ENCODE measurements at regions not wholly inside any gene's neighbourhood (a gene's known extent, or its start where the extent isn't known, plus 50 kb on each side); places are given as distances from the start of the nearest gene placed in this dataset.
"Not testable (repeated sequence)": the region's sequence is repeated elsewhere in the genome, so short reads cannot be mapped to it uniquely, and the experiment has no call there.

DNA sequence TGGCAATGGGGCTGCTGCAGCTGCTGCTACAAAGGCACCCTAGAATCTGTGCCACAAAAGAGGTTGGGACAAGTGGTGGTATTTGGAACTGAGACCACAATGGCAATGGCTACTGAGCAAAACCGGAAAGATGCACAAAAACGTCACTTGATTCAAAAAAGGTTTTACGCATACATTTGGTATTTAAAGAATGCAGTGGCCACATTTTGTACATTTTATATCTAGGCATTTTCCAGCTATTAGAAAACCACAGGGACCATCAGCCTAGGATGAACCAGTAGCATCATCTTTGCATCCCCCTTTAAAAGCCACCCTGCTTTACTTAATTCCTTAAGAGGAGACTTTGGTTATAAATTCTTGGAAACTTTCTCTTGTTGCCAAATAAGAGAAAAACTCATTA lies 104.8 kb upstream of the CXCL13 start:
- H3K36me3 ChIP-seq (ENCODE audit: control insufficient read depth, insufficient read depth, low read length), result no peaks in the 10 kb centered on the region
- H3K27me3 ChIP-seq (ENCODE audit: control insufficient read depth, insufficient read depth, low read length), result no peaks in the 10 kb centered on the region
- H3K9ac ChIP-seq (ENCODE audit: low read depth, low read length), result no peak overlapping the region
- no peaks in the 10 kb centered on the region for H3K9me3 ChIP-seq (ENCODE audit: control insufficient read depth, insufficient read depth, low read length)
- H3K4me1 ChIP-seq (ENCODE audit: control insufficient read depth, insufficient read depth, low read length), result no peaks in the 10 kb centered on the region
- H3K4me3 ChIP-seq (ENCODE audit: low read depth, low read length), result no peak overlapping the region

DNA sequence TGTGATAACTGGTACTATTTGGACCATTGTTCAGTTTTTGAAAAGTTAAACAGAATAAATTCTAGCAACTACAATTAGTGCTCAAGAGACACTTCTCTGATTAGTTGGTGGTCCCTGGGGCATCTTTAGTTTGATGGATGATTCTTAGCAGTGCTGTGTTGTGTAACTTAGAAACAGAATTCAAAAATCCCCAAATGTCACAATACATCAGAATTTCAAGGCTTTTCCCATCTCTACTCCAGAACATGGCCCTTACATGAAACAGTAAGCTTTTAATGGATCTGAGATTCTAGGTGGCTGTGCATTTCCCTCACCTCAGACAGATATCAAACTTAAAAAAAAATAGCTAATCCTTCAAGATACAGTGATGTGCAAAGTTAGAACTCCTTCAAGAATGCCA lies 104.4 kb upstream of the CXCL13 start:
- no peak overlapping the region for H3K4me3 ChIP-seq (ENCODE audit: low read depth, low read length)
- no peaks in the 10 kb centered on the region for H3K9me3 ChIP-seq (ENCODE audit: control insufficient read depth, insufficient read depth, low read length)
- no peak overlapping the region for H3K9ac ChIP-seq (ENCODE audit: low read depth, low read length)
- no peaks in the 10 kb centered on the region for H3K27me3 ChIP-seq (ENCODE audit: control insufficient read depth, insufficient read depth, low read length)
- no peaks in the 10 kb centered on the region for H3K4me1 ChIP-seq (ENCODE audit: control insufficient read depth, insufficient read depth, low read length)
- H3K36me3 ChIP-seq (ENCODE audit: control insufficient read depth, insufficient read depth, low read length), result no peaks in the 10 kb centered on the region

DNA sequence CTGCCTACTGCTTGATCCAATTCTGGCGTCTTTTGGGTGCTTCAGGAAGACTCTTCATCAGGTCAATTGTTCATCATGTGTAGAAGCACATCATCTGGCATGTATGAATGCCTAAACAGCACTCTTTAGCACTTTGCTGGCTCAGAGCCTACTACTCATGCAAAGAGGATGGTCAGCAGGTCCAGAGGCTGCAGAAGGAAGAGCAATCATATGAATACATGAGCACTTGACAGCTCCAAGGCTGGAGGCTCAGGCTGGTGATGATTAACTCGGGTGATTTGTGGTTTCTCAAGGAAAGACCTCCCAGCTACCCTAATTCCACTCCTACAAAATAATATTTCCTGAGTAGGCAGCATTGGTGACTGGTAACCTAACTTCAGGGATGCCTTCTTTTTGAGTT lies 103.8 kb upstream of the CXCL13 start:
- Histone ChIP-seq H3K9me3 (ENCODE audit: control insufficient read depth, insufficient read depth, low read length) (no peaks in the 10 kb centered on the region), H3K4me3 (ENCODE audit: low read depth, low read length) (no peak overlapping the region), H3K4me1 (ENCODE audit: control insufficient read depth, insufficient read depth, low read length) (no peaks in the 10 kb centered on the region)

DNA sequence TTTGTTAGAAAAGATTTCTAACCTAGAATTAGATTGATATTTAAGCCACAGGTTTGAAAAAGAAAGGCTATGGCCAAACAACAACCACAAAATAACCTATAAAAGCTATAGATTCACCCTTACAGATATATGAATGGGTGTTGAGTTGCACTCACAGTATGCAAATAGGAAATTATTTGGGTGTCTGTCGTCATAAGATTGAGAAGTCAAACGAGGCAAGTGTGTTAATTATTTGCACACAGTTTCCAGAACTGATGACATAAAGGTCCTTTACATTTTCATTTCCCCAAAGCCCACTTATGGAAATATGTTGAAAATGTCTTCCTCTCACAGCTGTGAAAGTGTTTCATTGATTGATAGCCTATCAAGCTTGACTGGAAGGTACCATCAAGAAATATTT lies 101.2 kb upstream of the CXCL13 start:
- Histone ChIP-seq H3K9ac (ENCODE audit: low read depth, low read length) (no peak overlapping the region), H3K9me3 (ENCODE audit: control insufficient read depth, insufficient read depth, low read length) (no peaks in the 10 kb centered on the region), H3K4me1 (ENCODE audit: control insufficient read depth, insufficient read depth, low read length) (no peaks in the 10 kb centered on the region), H3K27me3 (ENCODE audit: control insufficient read depth, insufficient read depth, low read length) (no peaks in the 10 kb centered on the region), H3K4me3 (ENCODE audit: low read depth, low read length) (no peak overlapping the region), H3K36me3 (ENCODE audit: control insufficient read depth, insufficient read depth, low read length) (no peaks in the 10 kb centered on the region)

More for the DNA sequence above, 103.8 kb upstream of the CXCL13 start:
- Histone ChIP-seq H3K9ac (ENCODE audit: low read depth, low read length) (no peak overlapping the region), H3K27me3 (ENCODE audit: control insufficient read depth, insufficient read depth, low read length) (no peaks in the 10 kb centered on the region), H3K36me3 (ENCODE audit: control insufficient read depth, insufficient read depth, low read length) (no peaks in the 10 kb centered on the region)

DNA sequence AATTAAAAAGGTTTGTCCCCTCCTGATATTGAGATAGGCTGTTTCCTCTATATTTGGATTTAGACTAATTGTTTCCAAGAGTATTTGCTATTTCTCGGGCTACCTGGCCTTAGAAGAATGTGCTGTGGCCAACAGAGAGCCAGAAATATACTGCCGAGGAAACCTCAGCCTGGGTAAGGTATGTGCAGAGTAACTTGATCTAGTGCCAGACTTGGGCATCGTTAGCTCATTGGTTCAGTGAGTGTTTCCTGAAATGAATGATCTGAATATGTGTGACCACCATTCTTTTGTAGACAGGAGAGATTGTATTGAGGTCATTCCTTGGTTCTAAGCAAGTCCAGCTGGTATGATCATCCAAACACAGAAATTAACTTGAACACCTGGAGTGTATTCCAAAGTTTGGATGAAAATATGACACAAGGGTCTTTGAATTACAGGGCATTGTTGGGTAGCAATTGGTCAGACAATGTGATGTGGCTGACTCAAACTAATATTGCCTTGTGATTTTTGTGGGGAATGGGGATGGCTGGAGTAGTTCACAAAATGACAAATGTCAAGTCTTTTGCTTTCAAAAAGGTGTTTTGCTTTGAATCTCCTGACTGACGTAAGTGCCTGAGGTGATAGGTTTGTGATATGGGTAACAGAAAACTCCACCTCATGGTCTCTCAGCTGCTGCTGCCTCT lies 100.2 kb upstream of the CXCL13 start:
- Histone ChIP-seq H3K36me3 (ENCODE audit: control insufficient read depth, insufficient read depth, low read length) (no peaks in the 10 kb centered on the region), H3K27me3 (ENCODE audit: control insufficient read depth, insufficient read depth, low read length) (no peaks in the 10 kb centered on the region), H3K4me1 (ENCODE audit: control insufficient read depth, insufficient read depth, low read length) (no peaks in the 10 kb centered on the region), H3K4me3 (ENCODE audit: low read depth, low read length) (no peak overlapping the region), H3K9ac (ENCODE audit: low read depth, low read length) (no peak overlapping the region), H3K9me3 (ENCODE audit: control insufficient read depth, insufficient read depth, low read length) (no peaks in the 10 kb centered on the region)

DNA sequence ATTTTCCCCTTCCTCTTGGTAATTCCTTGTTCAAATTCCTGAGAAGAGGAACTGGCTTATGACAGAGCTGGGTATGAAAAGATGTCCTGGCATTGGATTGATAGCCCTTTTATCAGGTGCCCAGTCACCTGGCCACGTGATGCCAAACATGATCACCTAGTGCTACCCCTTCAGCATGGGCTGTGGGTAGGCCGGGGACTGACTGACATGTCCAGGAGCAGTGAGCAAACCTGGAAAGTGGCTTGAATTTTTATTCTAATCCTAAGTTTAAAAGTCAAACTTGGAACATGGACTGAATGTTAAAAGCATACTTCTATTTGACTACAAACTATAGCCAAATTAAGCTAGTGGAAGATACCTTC lies 99.7 kb upstream of the CXCL13 start:
- Histone ChIP-seq H3K4me3 (ENCODE audit: low read depth, low read length) (no peak overlapping the region), H3K9ac (ENCODE audit: low read depth, low read length) (no peak overlapping the region), H3K9me3 (ENCODE audit: control insufficient read depth, insufficient read depth, low read length) (no peaks in the 10 kb centered on the region), H3K4me1 (ENCODE audit: control insufficient read depth, insufficient read depth, low read length) (no peaks in the 10 kb centered on the region), H3K36me3 (ENCODE audit: control insufficient read depth, insufficient read depth, low read length) (no peaks in the 10 kb centered on the region), H3K27me3 (ENCODE audit: control insufficient read depth, insufficient read depth, low read length) (no peaks in the 10 kb centered on the region)

DNA sequence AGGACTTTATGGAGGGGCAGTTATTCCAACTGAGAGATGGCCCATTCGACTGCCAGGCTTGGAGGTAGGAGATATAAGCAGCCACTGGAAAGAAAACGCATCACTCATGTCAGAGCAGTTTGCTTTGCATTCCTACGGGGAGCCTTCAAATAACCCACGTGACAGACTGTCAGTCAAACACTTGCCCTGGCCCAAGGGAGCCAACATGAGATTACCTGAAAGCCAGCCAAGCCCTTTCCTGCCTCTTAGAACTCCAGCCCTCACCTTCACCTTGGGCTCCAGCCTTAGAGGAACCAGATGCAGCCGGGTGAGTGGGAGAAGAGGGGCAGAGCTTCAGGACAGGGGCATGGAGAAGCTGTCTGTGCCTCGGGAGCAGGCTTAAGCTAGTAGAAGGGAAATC lies 95.3 kb upstream of the CXCL13 start:
- Histone ChIP-seq H3K9me3 (ENCODE audit: control insufficient read depth, insufficient read depth, low read length) (no peaks in the 10 kb centered on the region), H3K4me1 (ENCODE audit: control insufficient read depth, insufficient read depth, low read length) (no peaks in the 10 kb centered on the region), H3K36me3 (ENCODE audit: control insufficient read depth, insufficient read depth, low read length) (no peaks in the 10 kb centered on the region), H3K4me3 (ENCODE audit: low read depth, low read length) (no peak overlapping the region), H3K27me3 (ENCODE audit: control insufficient read depth, insufficient read depth, low read length) (no peaks in the 10 kb centered on the region), H3K9ac (ENCODE audit: low read depth, low read length) (no peak overlapping the region)

DNA sequence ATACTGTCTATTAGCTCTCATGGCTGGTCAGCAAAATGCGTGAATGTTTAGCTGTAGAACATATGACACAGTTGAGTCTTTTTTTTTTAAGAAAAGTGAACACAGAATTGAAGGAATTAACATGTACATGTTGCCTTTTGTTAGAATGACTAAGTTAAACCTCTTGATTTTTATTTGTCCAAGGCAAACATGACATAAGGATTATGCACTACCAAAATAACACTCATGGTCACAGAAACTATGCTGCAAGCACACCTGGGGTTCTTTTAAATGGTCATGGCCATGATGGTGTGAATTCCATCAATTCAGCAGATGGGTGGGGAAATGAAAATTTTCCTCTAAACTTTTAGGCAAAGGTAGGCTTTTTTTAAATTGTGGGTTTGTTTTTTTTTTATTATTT lies 80.1 kb upstream of the CXCL13 start:
- Histone ChIP-seq H3K4me1 (ENCODE audit: control insufficient read depth, insufficient read depth, low read length) (no peaks in the 10 kb centered on the region), H3K36me3 (ENCODE audit: control insufficient read depth, insufficient read depth, low read length) (no peaks in the 10 kb centered on the region), H3K4me3 (ENCODE audit: low read depth, low read length) (no peak overlapping the region), H3K27me3 (ENCODE audit: control insufficient read depth, insufficient read depth, low read length) (no peaks in the 10 kb centered on the region), H3K9me3 (ENCODE audit: control insufficient read depth, insufficient read depth, low read length) (no peaks in the 10 kb centered on the region), H3K9ac (ENCODE audit: low read depth, low read length) (no peak overlapping the region)

DNA sequence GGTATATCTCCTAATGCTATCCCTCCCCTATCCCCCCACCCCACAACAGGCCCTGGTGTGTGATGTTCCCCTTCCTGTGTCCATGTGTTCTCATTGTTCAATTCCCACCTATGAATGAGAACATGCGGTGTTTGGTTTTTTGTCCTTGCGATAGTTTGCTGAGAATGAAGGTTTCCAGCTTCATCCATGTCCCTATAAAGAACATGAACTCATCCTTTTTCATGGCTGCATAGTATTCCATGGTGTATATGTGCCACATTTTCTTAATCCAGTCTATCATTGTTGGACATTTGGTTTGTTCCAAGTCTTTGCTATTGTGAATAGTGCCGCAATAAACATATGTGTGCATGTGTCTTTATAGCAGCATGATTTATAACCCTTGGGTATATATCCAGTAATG lies 77.7 kb upstream of the CXCL13 start:
- H3K36me3 ChIP-seq (ENCODE audit: control insufficient read depth, insufficient read depth, low read length); H3K4me3 ChIP-seq (ENCODE audit: low read depth, low read length); H3K9me3 ChIP-seq (ENCODE audit: control insufficient read depth, insufficient read depth, low read length); H3K4me1 ChIP-seq (ENCODE audit: control insufficient read depth, insufficient read depth, low read length); H3K27me3 ChIP-seq (ENCODE audit: control insufficient read depth, insufficient read depth, low read length); H3K9ac ChIP-seq (ENCODE audit: low read depth, low read length): not testable (repeated sequence)

DNA sequence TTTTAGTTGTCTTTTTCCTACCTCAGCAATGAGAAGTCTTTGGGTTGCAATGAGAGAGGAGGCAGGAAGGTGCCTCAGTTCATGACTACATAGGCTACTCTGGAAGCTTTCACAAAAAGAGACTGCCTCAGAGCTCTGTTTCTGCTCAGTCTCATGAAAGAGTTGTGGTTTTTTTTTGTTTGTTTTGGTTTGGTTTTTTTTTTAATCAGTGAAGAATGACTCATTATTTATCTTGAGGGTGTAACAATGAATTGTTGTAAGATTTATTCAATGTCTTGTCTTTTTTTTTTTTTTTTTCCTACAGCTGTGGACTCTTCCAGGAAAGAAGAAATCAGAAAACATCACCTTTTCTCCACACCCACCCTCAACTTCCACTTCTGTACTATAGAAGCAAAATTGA lies 67.5 kb upstream of the CXCL13 start:
- no peaks in the 10 kb centered on the region for H3K9me3 ChIP-seq (ENCODE audit: control insufficient read depth, insufficient read depth, low read length)
- H3K4me3 ChIP-seq (ENCODE audit: low read depth, low read length), result no peak overlapping the region

DNA sequence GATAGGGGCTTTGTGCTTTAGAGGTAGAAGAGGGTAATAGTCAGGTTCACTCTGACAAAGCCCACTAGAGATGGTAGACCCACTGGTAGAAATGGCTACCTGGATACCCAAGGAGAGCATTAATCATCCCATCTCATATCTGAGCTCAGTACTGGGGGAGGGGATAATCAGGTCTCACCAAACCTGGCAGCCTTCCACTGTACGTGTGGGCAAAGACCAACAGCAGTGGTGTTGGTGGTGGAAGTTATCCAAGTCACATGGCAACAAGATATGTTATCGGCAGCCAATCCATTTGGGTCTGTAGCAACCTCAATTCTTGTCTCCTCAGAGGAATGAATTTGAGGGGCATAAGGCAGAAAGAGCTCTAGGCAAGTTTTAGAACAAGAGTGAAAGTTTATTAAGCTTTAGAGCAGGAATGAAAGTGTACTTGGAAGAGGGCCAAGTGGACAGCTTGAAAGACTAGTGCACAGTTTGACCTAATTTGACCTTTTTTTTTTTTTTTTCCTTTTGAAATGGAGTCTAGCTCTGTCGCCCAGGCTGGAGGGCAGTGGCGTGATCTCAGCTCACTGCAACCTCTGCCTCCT lies 67.0 kb upstream of the CXCL13 start:
- Histone ChIP-seq H3K4me3 (ENCODE audit: low read depth, low read length) (no peak overlapping the region), H3K36me3 (ENCODE audit: control insufficient read depth, insufficient read depth, low read length) (no peaks in the 10 kb centered on the region), H3K9me3 (ENCODE audit: control insufficient read depth, insufficient read depth, low read length) (no peaks in the 10 kb centered on the region), H3K4me1 (ENCODE audit: control insufficient read depth, insufficient read depth, low read length) (no peaks in the 10 kb centered on the region), H3K9ac (ENCODE audit: low read depth, low read length) (no peak overlapping the region), H3K27me3 (ENCODE audit: control insufficient read depth, insufficient read depth, low read length) (no peaks in the 10 kb centered on the region)

More for the DNA sequence above, 67.5 kb upstream of the CXCL13 start:
- H3K4me1 ChIP-seq (ENCODE audit: control insufficient read depth, insufficient read depth, low read length), result no peaks in the 10 kb centered on the region
- H3K9ac ChIP-seq (ENCODE audit: low read depth, low read length), result no peak overlapping the region
- H3K36me3 ChIP-seq (ENCODE audit: control insufficient read depth, insufficient read depth, low read length), result no peaks in the 10 kb centered on the region
- H3K27me3 ChIP-seq (ENCODE audit: control insufficient read depth, insufficient read depth, low read length), result no peaks in the 10 kb centered on the region

Measured in iPS-15b (cell line).